ENCODE measurements at regions not wholly inside any gene's neighbourhood (a gene's known extent, or its start where the extent isn't known, plus 50 kb on each side); places are given as distances from the start of the nearest gene placed in this dataset.
"Not testable (repeated sequence)": the region's sequence is repeated elsewhere in the genome, so short reads cannot be mapped to it uniquely, and the experiment has no call there.

DNA sequence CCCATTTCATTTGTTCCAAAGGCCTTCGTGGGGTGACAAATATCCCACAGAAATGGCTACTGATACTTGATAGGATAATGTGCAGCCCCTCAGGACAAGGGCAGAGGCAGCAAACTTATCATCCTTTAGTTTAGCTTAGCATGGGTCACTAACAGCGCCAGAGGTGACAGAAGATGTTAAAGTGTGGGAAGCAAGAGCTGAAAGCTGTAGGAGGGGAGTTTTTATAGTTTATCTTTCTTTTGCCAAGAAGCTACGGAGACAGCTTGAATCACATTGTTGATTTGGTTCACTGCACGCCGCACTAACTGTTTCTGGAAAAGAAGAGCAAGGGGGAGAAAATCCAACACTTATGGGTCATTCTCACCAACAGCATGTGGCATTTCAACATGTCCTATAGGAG is 773.9 kb upstream of the MMS22L start (continued):
- TF ChIP-seq, protein P1, sequence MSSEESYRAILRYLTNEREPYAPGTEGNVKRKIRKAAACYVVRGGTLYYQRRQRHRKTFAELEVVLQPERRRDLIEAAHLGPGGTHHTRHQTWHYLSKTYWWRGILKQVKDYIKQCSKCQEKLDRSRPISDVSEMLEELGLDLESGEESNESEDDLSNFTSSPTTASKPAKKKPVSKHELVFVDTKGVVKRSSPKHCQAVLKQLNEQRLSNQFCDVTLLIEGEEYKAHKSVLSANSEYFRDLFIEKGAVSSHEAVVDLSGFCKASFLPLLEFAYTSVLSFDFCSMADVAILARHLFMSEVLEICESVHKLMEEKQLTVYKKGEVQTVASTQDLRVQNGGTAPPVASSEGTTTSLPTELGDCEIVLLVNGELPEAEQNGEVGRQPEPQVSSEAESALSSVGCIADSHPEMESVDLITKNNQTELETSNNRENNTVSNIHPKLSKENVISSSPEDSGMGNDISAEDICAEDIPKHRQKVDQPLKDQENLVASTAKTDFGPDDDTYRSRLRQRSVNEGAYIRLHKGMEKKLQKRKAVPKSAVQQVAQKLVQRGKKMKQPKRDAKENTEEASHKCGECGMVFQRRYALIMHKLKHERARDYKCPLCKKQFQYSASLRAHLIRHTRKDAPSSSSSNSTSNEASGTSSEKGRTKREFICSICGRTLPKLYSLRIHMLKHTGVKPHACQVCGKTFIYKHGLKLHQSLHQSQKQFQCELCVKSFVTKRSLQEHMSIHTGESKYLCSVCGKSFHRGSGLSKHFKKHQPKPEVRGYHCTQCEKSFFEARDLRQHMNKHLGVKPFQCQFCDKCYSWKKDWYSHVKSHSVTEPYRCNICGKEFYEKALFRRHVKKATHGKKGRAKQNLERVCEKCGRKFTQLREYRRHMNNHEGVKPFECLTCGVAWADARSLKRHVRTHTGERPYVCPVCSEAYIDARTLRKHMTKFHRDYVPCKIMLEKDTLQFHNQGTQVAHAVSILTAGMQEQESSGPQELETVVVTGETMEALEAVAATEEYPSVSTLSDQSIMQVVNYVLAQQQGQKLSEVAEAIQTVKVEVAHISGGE (CRISPR knock-in tag; IDR thresholded peaks at IDR 0.05): no peak
- TF ChIP-seq PML (IDR thresholded peaks at IDR 0.05; ENCODE audit: low read length) (no peak), HCFC1 (IDR thresholded peaks at IDR 0.05; ENCODE audit: low read length) (no peak)

DNA sequence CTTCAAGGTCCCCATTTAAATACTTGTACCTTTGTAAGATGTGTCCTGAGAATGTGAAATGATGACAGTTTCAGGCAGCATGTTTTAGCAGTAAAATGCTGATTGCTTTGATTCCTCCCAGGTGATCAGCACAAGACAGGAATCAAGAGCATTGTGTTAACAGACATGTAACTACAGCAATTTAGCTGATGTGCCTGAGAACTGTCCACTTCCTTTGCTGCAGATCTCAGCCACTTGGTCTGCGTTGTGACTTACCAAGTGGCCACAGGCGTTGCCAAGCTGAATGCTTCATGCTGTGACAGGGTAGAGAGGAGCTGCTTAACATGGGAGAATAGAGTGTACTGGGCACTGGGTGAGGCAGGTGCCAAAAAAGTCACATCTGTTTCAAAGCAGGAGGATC is 767.0 kb upstream of the POU3F2 start:
- DNase-seq (ENCODE audit: low read depth, low spot score): no peak
- CTCF ChIA-PET: no interaction called here
- Histone ChIP-seq H3K9ac (ENCODE audit: control insufficient read depth, insufficient read depth, low read length) (no peak overlapping the region), H3K27me3 (replicated peaks in 1 of 2; ENCODE audit: control insufficient read depth in 2 of 2, insufficient read depth in 2 of 2, low read length in 1 of 2) (no peaks in the 10 kb centered on the region), H2AFZ (ENCODE audit: control insufficient read depth, low read depth, low read length) (no peak overlapping the region), H3K9me3 (replicated peaks; ENCODE audit: control insufficient read depth, insufficient read depth, low read length) (no peaks in the 10 kb centered on the region), H3K27ac (ENCODE audit: control insufficient read depth, insufficient read depth) (no peak overlapping the region), H3K79me2 (ENCODE audit: control insufficient read depth, insufficient read depth, low read length) (no peaks in the 10 kb centered on the region), H3K36me3 (ENCODE audit: control insufficient read depth in 2 of 2, insufficient read depth in 2 of 2, low read length in 1 of 2) (no peaks in the 10 kb centered on the region), H3K4me2 (ENCODE audit: control insufficient read depth, insufficient read depth) (no peak overlapping the region), H3K4me1 (ENCODE audit: control insufficient read depth, insufficient read depth, low read length) (no peaks in the 10 kb centered on the region), H3K4me3 (no peak overlapping the region), H4K20me1 (ENCODE audit: control insufficient read depth, insufficient read depth) (no peaks in the 10 kb centered on the region)
- no TSS peak for BruUV-seq (replicated peaks)
- POLR2A ChIA-PET: no interaction called here
- SMC1A ChIA-PET (ENCODE audit: uncharacterized antibody, unreplicated experiment): no interaction called here
- RAD21 ChIA-PET (ENCODE audit: unreplicated experiment): no interaction called here
- in situ Hi-C loops (cut with MboI) (no loop called here), intact Hi-C loops (cut with micrococcal nuclease; ENCODE audit: unreplicated experiment) (no loop called here)
- TF ChIP-seq SUZ12 (IDR thresholded peaks at IDR 0.05; ENCODE audit: unreplicated experiment): no peak
- no peak for TF ChIP-seq TAF1 (IDR thresholded peaks at IDR 0.05; ENCODE audit: borderline replicate concordance, low read depth, low read length)
- FAIRE-seq: peak; percentile 49
- no peak for ATAC-seq
- WGBS (ENCODE audit: insufficient coverage, insufficient replicate concordance, low lambda C conversion rate, missing lambda C conversion rate): 12% methylated on average over 2 of the region's 2 CpGs

DNA sequence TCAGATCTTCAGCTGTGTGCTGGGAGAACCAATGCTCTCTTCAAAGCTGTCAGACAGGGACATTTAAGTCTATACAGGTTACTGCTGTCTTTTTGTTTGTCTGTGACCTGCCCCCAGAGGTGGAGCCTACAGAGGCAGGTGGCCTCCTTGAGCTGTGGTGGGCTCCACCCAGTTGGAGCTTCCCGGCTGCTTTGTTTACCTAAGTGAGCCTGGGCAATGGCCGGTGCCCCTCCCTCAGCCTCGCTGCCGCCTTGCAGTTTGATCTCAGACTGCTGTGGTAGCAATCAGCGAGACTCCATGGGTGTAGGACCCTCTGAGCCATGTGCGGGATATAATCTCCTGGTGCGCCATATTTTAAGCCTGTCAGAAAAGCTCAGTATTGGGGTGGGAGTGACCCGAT is 745.8 kb upstream of the POU3F2 start:
- H3K27ac ChIP-seq (ENCODE audit: control insufficient read depth, insufficient read depth); DNase-seq (ENCODE audit: low read depth, low spot score); CTCF ChIA-PET; intact Hi-C loops (cut with micrococcal nuclease; ENCODE audit: unreplicated experiment); POLR2A ChIA-PET; ATAC-seq; H3K4me3 ChIP-seq; H3K4me1 ChIP-seq (ENCODE audit: control insufficient read depth, insufficient read depth, low read length); H3K9me3 ChIP-seq (replicated peaks; ENCODE audit: control insufficient read depth, insufficient read depth, low read length); H3K36me3 ChIP-seq (ENCODE audit: control insufficient read depth in 2 of 2, insufficient read depth in 2 of 2, low read length in 1 of 2); H2AFZ ChIP-seq (ENCODE audit: control insufficient read depth, low read depth, low read length); H4K20me1 ChIP-seq (ENCODE audit: control insufficient read depth, insufficient read depth); H3K9ac ChIP-seq (ENCODE audit: control insufficient read depth, insufficient read depth, low read length); H3K79me2 ChIP-seq (ENCODE audit: control insufficient read depth, insufficient read depth, low read length); H3K4me2 ChIP-seq (ENCODE audit: control insufficient read depth, insufficient read depth); FAIRE-seq; in situ Hi-C loops (cut with MboI); BruUV-seq (replicated peaks); RAD21 ChIA-PET (ENCODE audit: unreplicated experiment); H3K27me3 ChIP-seq (replicated peaks in 1 of 2; ENCODE audit: control insufficient read depth in 2 of 2, insufficient read depth in 2 of 2, low read length in 1 of 2): not testable (repeated sequence)
- 61% methylated on average over 7 of the region's 8 CpGs for WGBS (ENCODE audit: insufficient coverage, insufficient replicate concordance, low lambda C conversion rate, missing lambda C conversion rate)
- SMC1A ChIA-PET (ENCODE audit: uncharacterized antibody, unreplicated experiment): interaction anchor here (0.7 to 0.8 kb wide), 2 partner anchors 10 to 15 kb away, joined by 3 read pairs; no protein-coding TSS in a partner anchor

Data from GM12878 (cell line).